Stimulated activated CD4-positive, alpha-beta T cell treated with anti-CD3 and anti-CD28 coated beads, Interleukin-2, amount 100 ng/mL, for 24 hours (primary cell): ENCODE measurements at regions not wholly inside any gene's neighbourhood (a gene's known extent, or its start where the extent isn't known, plus 50 kb on each side); places are given as distances from the start of the nearest gene placed in this dataset.

ENCODE experiments used
- DNase-seq, 2 donors: peaks; one replicate each; pipeline ENCODE4 v3.0.0-alpha.2; 2020

- no peak for DNase-seq
These were observed 354.2 kb upstream of the ZWINT start for GRCh38 chr10:56715262-56715661.

- no peak for DNase-seq
These were observed 337.4 kb upstream of the ZWINT start for GRCh38 chr10:56698506-56698905.

- DNase-seq: no peak
These were observed 318.5 kb upstream of the ZWINT start for GRCh38 chr10:56679578-56679977.

- no peak for DNase-seq
These were observed 301.8 kb upstream of the ZWINT start for GRCh38 chr10:56662765-56663447.

- DNase-seq: no peak
These were observed 292.2 kb upstream of the ZWINT start for GRCh38 chr10:56653289-56653688.

GRCh38 chr10:56646329-56647111, 285.5 kb upstream of the ZWINT start:
- no peak for DNase-seq

- DNase-seq: no peak
These were observed 272.9 kb upstream of the ZWINT start for GRCh38 chr10:56633876-56634452.

GRCh38 chr10:56632537-56632936, 271.5 kb upstream of the ZWINT start:
- no peak for DNase-seq

GRCh38 chr10:56624082-56624481, 263.0 kb upstream of the ZWINT start:
- DNase-seq: no peak

- no peak for DNase-seq
These were observed 262.0 kb upstream of the ZWINT start for GRCh38 chr10:56623064-56623463.

GRCh38 chr10:56622335-56622973, 261.4 kb upstream of the ZWINT start:
- DNase-seq: no peak

GRCh38 chr10:56606202-56606601, 245.1 kb upstream of the ZWINT start:
- no peak for DNase-seq

- no peak for DNase-seq
These were observed 244.0 kb upstream of the ZWINT start for GRCh38 chr10:56605051-56605450.

GRCh38 chr10:56604624-56605023, 243.6 kb upstream of the ZWINT start:
- no peak for DNase-seq

GRCh38 chr10:56599201-56599600, 238.1 kb upstream of the ZWINT start:
- no peak for DNase-seq

- no peak for DNase-seq
These were observed 235.2 kb upstream of the ZWINT start for GRCh38 chr10:56596257-56596656.

- DNase-seq: no peak
These were observed 232.1 kb upstream of the ZWINT start for GRCh38 chr10:56593120-56593519.

GRCh38 chr10:56586461-56586891, 225.4 kb upstream of the ZWINT start:
- no peak for DNase-seq

GRCh38 chr10:56585447-56586171, 224.6 kb upstream of the ZWINT start:
- DNase-seq: no peak

- DNase-seq: no peak
These were observed 222.3 kb upstream of the ZWINT start for GRCh38 chr10:56583316-56583715.

- DNase-seq: no peak
These were observed 206.5 kb upstream of the ZWINT start for GRCh38 chr10:56567580-56567979.

GRCh38 chr10:56561336-56561735, 200.3 kb upstream of the ZWINT start:
- DNase-seq: no peak

- DNase-seq: no peak
These were observed 190.0 kb upstream of the ZWINT start for GRCh38 chr10:56551037-56551436.
